Ishikawa (cell line): ENCODE measurements at regions not wholly inside any gene's neighbourhood (a gene's known extent, or its start where the extent isn't known, plus 50 kb on each side); places are given as distances from the start of the nearest gene placed in this dataset.

Experiments used
- CEBPB ChIP-seq: IDR thresholded peaks from 2 replicates; pipeline ENCODE4 v1.6.1; 2012
- CREB1 ChIP-seq: IDR thresholded peaks from 2 replicates; pipeline ENCODE4 v1.6.1; 2012; ENCODE audit warnings: low read depth
- EGR1 ChIP-seq: IDR thresholded peaks from 2 replicates; pipeline ENCODE4 v1.6.1; 2012
- EP300 ChIP-seq: IDR thresholded peaks from 2 replicates; pipeline ENCODE4 v1.6.1; 2012; ENCODE audit warnings: borderline replicate concordance
- FOXM1 ChIP-seq: IDR thresholded peaks from 2 replicates; pipeline ENCODE4 v1.6.1; 2012; ENCODE audit warnings: low read depth, borderline replicate concordance
- NFIC ChIP-seq: IDR thresholded peaks from 2 replicates; pipeline ENCODE4 v1.6.1; 2012
- RAD21 ChIP-seq: IDR thresholded peaks from 2 replicates; pipeline ENCODE4 v1.6.1; 2012; ENCODE audit warnings: low read depth
- TAF1 ChIP-seq: IDR thresholded peaks from 2 replicates; pipeline ENCODE4 v1.6.1; 2012; ENCODE audit warnings: low read depth, mild to moderate bottlenecking
- TCF12 ChIP-seq: IDR thresholded peaks from 2 replicates; pipeline ENCODE4 v1.6.1; 2012; ENCODE audit warnings: low read depth
- TEAD4 ChIP-seq: IDR thresholded peaks from 2 replicates; pipeline ENCODE4 v1.6.1; 2012
- YY1 ChIP-seq: IDR thresholded peaks from 2 replicates; pipeline ENCODE4 v1.6.1; 2012; ENCODE audit warnings: low read depth
- ZBTB7A ChIP-seq: IDR thresholded peaks from 2 replicates; pipeline ENCODE4 v1.6.1; 2012; ENCODE audit warnings: low read depth
- TF ChIP-seq, protein P1 (sequence below): IDR thresholded peaks from 2 replicates; pipeline ENCODE4 v1.6.1; 2012
- TF ChIP-seq, protein P2 (sequence below): IDR thresholded peaks from 2 replicates; pipeline ENCODE4 v1.6.1; 2012; ENCODE audit warnings: low read depth, mild to moderate bottlenecking
- TF ChIP-seq, protein P3 (sequence below): IDR thresholded peaks from 2 replicates; pipeline ENCODE4 v1.6.1; 2012

DNA sequence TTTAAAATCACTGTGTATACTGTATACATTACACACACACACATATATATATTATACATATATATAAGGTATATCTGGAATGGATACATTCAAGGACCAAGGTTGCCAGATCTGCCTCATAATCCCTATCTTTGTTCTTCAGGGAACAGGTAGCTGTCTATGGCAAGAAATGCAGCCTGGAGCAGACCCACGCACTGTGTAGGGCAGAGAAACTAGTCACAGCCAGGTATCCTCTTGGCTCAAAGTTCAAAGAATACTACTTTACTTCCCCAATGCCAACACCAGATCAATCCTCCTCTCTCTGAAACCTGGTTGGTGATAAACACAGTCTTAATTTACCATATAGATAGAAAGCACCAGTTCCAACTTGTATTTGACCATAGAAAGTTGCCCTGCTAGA, 313.6 kb downstream of the PRELID2 start:
- TF ChIP-seq TEAD4 = no peak
- TF ChIP-seq, protein P1, sequence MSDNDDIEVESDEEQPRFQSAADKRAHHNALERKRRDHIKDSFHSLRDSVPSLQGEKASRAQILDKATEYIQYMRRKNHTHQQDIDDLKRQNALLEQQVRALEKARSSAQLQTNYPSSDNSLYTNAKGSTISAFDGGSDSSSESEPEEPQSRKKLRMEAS = no peak
- no peak for TF ChIP-seq FOXM1
- no peak for TF ChIP-seq TAF1
- TF ChIP-seq RAD21 = no peak
- no peak for TF ChIP-seq YY1
- TF ChIP-seq TCF12 = no peak
- no peak for TF ChIP-seq EP300
- no peak for TF ChIP-seq ZBTB7A

DNA sequence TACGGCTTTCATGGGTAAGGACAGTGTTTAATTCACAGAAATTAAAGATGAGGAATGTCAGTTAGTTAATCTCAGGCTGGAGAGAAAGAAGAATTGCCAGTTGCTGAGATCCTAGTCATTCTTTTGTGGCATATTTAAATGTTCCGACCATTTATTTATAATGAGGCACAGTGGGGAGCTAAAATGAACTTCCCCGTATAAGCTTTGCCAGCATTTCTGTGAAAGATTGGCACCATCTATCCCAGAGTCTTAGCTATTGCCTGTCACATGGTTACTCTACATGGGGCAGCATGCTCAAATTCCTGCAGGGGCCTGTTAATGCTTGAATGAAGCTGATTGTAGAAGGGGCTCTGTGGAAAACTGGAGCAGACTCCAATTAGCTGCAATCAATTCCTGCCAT, 314.1 kb downstream of the PRELID2 start:
- TF ChIP-seq, protein P1 = no peak
- TF ChIP-seq TCF12 = no peak
- TF ChIP-seq, protein P2, sequence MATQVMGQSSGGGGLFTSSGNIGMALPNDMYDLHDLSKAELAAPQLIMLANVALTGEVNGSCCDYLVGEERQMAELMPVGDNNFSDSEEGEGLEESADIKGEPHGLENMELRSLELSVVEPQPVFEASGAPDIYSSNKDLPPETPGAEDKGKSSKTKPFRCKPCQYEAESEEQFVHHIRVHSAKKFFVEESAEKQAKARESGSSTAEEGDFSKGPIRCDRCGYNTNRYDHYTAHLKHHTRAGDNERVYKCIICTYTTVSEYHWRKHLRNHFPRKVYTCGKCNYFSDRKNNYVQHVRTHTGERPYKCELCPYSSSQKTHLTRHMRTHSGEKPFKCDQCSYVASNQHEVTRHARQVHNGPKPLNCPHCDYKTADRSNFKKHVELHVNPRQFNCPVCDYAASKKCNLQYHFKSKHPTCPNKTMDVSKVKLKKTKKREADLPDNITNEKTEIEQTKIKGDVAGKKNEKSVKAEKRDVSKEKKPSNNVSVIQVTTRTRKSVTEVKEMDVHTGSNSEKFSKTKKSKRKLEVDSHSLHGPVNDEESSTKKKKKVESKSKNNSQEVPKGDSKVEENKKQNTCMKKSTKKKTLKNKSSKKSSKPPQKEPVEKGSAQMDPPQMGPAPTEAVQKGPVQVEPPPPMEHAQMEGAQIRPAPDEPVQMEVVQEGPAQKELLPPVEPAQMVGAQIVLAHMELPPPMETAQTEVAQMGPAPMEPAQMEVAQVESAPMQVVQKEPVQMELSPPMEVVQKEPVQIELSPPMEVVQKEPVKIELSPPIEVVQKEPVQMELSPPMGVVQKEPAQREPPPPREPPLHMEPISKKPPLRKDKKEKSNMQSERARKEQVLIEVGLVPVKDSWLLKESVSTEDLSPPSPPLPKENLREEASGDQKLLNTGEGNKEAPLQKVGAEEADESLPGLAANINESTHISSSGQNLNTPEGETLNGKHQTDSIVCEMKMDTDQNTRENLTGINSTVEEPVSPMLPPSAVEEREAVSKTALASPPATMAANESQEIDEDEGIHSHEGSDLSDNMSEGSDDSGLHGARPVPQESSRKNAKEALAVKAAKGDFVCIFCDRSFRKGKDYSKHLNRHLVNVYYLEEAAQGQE = no peak
- no peak for TF ChIP-seq NFIC
- no peak for TF ChIP-seq TAF1
- TF ChIP-seq ZBTB7A = no peak
- TF ChIP-seq RAD21 = no peak
- no peak for TF ChIP-seq FOXM1
- no peak for TF ChIP-seq YY1
- no peak for TF ChIP-seq CREB1
- TF ChIP-seq CEBPB = no peak
- no peak for TF ChIP-seq EGR1
- 0 out of 2 replicates have a peak, but pooled peaks have one; percentile 25 for TF ChIP-seq EP300
- TF ChIP-seq TEAD4 = no peak
- TF ChIP-seq, protein P3, sequence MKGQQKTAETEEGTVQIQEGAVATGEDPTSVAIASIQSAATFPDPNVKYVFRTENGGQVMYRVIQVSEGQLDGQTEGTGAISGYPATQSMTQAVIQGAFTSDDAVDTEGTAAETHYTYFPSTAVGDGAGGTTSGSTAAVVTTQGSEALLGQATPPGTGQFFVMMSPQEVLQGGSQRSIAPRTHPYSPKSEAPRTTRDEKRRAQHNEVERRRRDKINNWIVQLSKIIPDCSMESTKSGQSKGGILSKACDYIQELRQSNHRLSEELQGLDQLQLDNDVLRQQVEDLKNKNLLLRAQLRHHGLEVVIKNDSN = peak; percentile 50

DNA sequence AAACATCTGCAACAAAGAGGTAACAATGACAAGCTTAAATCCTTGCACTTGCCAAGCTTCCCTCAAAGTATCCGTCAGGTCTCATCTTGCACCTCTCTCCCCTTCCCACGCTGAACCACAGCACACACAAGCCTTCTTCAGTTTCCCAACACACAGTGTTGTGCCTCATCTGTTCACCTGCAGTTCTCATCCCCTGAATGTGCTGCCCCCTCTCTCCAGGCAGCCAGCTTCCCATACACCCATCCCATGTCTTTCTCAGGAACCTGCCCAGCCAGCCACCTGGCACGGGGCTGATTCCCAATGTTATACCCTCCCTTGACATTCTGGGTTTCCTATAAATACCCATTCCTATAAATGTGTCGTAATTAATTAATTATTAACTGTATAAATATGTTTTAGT, 314.8 kb downstream of the PRELID2 start:
- no peak for TF ChIP-seq CREB1
- no peak for TF ChIP-seq CEBPB
- no peak for TF ChIP-seq TEAD4
- no peak for TF ChIP-seq RAD21

DNA sequence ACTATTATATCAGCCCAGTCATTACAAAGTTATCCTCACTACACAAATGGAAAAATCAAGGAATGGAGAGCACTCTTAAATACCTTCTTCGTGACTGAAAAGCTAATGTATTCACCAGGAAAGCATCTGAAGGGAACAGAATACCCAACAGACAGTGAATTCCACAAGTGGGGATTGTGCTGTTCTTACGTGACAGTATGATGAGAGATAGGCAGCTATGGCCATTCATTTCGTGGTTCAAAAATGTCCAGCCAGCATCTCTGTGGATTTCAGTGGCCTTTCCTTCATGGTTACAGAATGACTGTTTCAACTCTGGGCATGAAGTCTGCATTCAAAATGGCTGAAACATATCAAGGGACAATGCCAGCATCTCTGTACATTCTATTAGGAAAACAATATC, 323.8 kb downstream of the PRELID2 start:
- TF ChIP-seq, protein P1 = no peak
- TF ChIP-seq CEBPB (no peak), NFIC (no peak), FOXM1 (no peak)

DNA sequence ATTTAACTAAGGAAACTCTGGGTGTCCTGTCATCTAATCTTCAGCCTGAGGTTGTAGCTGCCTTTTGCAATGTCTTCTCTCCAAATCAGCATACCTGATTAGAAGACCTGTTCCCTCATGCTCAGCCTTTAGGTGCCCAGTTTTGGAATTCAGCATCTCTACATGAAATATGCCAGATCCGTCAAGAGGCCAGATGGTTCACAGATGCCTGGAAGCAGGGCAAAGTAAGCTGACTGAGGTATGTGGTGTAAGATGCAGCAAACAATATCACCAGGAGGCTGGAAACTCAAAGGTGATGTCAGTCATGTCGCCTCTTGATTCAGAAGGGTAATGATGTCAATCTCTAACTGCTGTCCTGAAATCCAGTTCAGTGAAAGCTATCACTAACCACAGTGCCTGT, 324.4 kb downstream of the PRELID2 start:
- TF ChIP-seq ZBTB7A (no peak), FOXM1 (no peak)
- TF ChIP-seq, protein P2 = no peak

DNA sequence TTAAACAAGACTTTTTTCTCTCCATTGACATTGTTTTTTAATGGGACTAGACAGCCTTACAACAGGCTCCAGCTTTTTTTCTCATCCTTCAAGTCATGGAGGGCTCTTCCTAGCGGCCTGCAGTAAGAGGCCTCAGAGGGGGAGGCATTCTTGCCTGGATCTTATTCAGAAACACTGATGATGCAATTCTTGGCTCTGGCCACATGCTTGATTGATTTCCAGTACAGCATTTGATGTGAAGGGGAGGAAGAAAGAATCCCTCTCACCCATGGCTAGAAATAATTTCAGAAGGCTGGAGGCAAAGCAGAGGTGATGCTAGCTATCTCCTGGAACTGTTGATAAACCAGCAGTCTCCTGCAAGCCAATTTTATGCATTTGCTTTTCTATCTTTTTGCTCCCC, 324.8 kb downstream of the PRELID2 start:
- TF ChIP-seq EGR1 (no peak), TCF12 (no peak), CEBPB (peak; percentile 70), FOXM1 (no peak), TEAD4 (no peak)
- TF ChIP-seq, protein P2 = no peak
- TF ChIP-seq, protein P1 = no peak
